Fibroblast of lung (primary cell): ENCODE measurements at regions not wholly inside any gene's neighbourhood (a gene's known extent, or its start where the extent isn't known, plus 50 kb on each side); places are given as distances from the start of the nearest gene placed in this dataset.

ENCODE experiments used
- DNase-seq, 2 donors: peaks; one replicate each; pipeline versions ENCODE4 v3.0.0 to v3.0.0-alpha.2; 2010; ENCODE audit warnings: low read depth in 2 of 2
- H2AFZ ChIP-seq: 2 replicates; pipeline ENCODE4 v1.5.1; 2012; ENCODE audit warnings: low read length, control low read depth, inconsistent platforms
- H3K27ac ChIP-seq: 2 replicates; pipeline ENCODE4 v1.5.1; 2011; ENCODE audit warnings: low read length, control low read depth; ENCODE audit not compliant: insufficient read depth
- H3K27me3 ChIP-seq: 2 replicates; pipeline ENCODE4 v1.5.1; 2011; ENCODE audit warnings: mild to moderate bottlenecking, low read length; ENCODE audit not compliant: control insufficient read depth, insufficient read depth
- H3K36me3 ChIP-seq: 2 replicates; pipeline ENCODE4 v1.5.1; 2011; ENCODE audit warnings: low read length; ENCODE audit not compliant: control insufficient read depth, insufficient read depth
- H3K4me1 ChIP-seq: 2 replicates; pipeline ENCODE4 v1.5.1; 2011; ENCODE audit warnings: low read length; ENCODE audit not compliant: control insufficient read depth, insufficient read depth; ENCODE audit errors: extremely low read depth
- H3K4me2 ChIP-seq: 2 replicates; pipeline ENCODE4 v1.5.1; 2011; ENCODE audit warnings: low read length, control low read depth; ENCODE audit not compliant: insufficient read depth; ENCODE audit errors: extremely low read depth
- H3K4me3 ChIP-seq, 4 experiments: fragments of 200-600 bp in 1 of 4; sonication (generic) in 1 of 4; replicated peaks in 1 of 4; 2 replicates each; pipeline ENCODE4 v1.5.1; 2011 to 2016; ENCODE audit warnings: low read length in 4 of 4, low read depth in 3 of 4, mild to moderate bottlenecking in 3 of 4, control low read depth in 2 of 4, inconsistent platforms in 1 of 4, mixed read lengths in 1 of 4; ENCODE audit not compliant: insufficient read depth in 1 of 4; ENCODE audit errors: control extremely low read depth in 1 of 4
- H3K79me2 ChIP-seq: 2 replicates; pipeline ENCODE4 v1.5.1; 2012; ENCODE audit warnings: mild to moderate bottlenecking, low read length, inconsistent platforms; ENCODE audit not compliant: control insufficient read depth, insufficient read depth
- H3K9ac ChIP-seq: 2 replicates; pipeline ENCODE4 v1.5.1; 2011; ENCODE audit warnings: mild to moderate bottlenecking, low read length, control low read depth; ENCODE audit not compliant: insufficient read depth
- H3K9me3 ChIP-seq: 2 replicates; pipeline ENCODE4 v1.5.1; 2012; ENCODE audit warnings: low read depth, low read length; ENCODE audit not compliant: control insufficient read depth, insufficient read depth
- H4K20me1 ChIP-seq: 2 replicates; pipeline ENCODE4 v1.5.1; 2011; ENCODE audit warnings: low read length; ENCODE audit not compliant: control insufficient read depth, insufficient read depth; ENCODE audit errors: extremely low read depth
- CTCF ChIP-seq, 2 donors: IDR thresholded peaks in 1 of 2; conservative IDR thresholded peaks in 1 of 2; 1 replicate in 1 of 2; 2 replicates in 1 of 2; pipeline ENCODE4 v1.5.1; 2011 to 2012; ENCODE audit warnings: low read length in 2 of 2, control low read depth in 1 of 2, inconsistent platforms in 1 of 2, low read depth in 1 of 2, mild to moderate bottlenecking in 1 of 2
- EZH2 ChIP-seq: IDR thresholded peaks from 2 replicates; pipeline ENCODE4 v1.5.1; 2012; ENCODE audit warnings: low read length, control low read depth, mild to moderate bottlenecking; ENCODE audit errors: missing control alignments

GRCh38 chr18:39350945-39351344 is 1785.3 kb upstream of the CELF4 start:
- TF ChIP-seq EZH2 (no peak), CTCF (conservative IDR thresholded peaks at IDR 0.05 in 1 of 2, IDR thresholded peaks at IDR 0.05 in 1 of 2; ENCODE audit: low read depth in 1 of 2, low read length in 2 of 2) (no peak)
- Histone ChIP-seq H3K4me3 (no peak overlapping the region), H3K79me2 (no peaks in the 10 kb centered on the region), H3K4me1 (no peaks in the 10 kb centered on the region), H4K20me1 (no peaks in the 10 kb centered on the region), H3K36me3 (no peaks in the 10 kb centered on the region), H3K9ac (no peak overlapping the region), H3K27ac (no peak overlapping the region), H3K27me3 (no peaks in the 10 kb centered on the region), H3K9me3 (no peaks in the 10 kb centered on the region), H3K4me2 (no peak overlapping the region), H2AFZ (no peak overlapping the region)
- DNase-seq = no peak

GRCh38 chr18:39349801-39350200 is 1784.2 kb upstream of the CELF4 start:
- Histone ChIP-seq H3K4me1 (no peaks in the 10 kb centered on the region), H3K4me3 (no peak overlapping the region), H3K79me2 (no peaks in the 10 kb centered on the region), H2AFZ (no peak overlapping the region), H3K4me2 (no peak overlapping the region), H3K9me3 (no peaks in the 10 kb centered on the region), H3K27me3 (no peaks in the 10 kb centered on the region), H4K20me1 (no peaks in the 10 kb centered on the region), H3K27ac (no peak overlapping the region), H3K36me3 (no peaks in the 10 kb centered on the region), H3K9ac (no peak overlapping the region)
- DNase-seq = no peak
- TF ChIP-seq CTCF (conservative IDR thresholded peaks at IDR 0.05 in 1 of 2, IDR thresholded peaks at IDR 0.05 in 1 of 2; ENCODE audit: low read depth in 1 of 2, low read length in 2 of 2) (no peak), EZH2 (no peak)

- no peak overlapping the region for H3K9ac ChIP-seq
- H3K36me3 ChIP-seq = no peaks in the 10 kb centered on the region
- no peak overlapping the region for H3K27ac ChIP-seq
- H3K4me3 ChIP-seq = no peak overlapping the region
- H3K79me2 ChIP-seq = no peaks in the 10 kb centered on the region
- H2AFZ ChIP-seq = no peak overlapping the region
- no peak for DNase-seq
- H3K4me1 ChIP-seq = no peaks in the 10 kb centered on the region
- no peak overlapping the region for H3K4me2 ChIP-seq
- H4K20me1 ChIP-seq = no peaks in the 10 kb centered on the region
- no peaks in the 10 kb centered on the region for H3K27me3 ChIP-seq
- no peaks in the 10 kb centered on the region for H3K9me3 ChIP-seq
- TF ChIP-seq EZH2 (no peak), CTCF (conservative IDR thresholded peaks at IDR 0.05 in 1 of 2, IDR thresholded peaks at IDR 0.05 in 1 of 2; ENCODE audit: low read depth in 1 of 2, low read length in 2 of 2) (no peak)
These were observed 1783.2 kb upstream of the CELF4 start for GRCh38 chr18:39348757-39349156.
